Fibroblast of gingiva (primary cell): ENCODE measurements at regions not wholly inside any gene's neighbourhood (a gene's known extent, or its start where the extent isn't known, plus 50 kb on each side); places are given as distances from the start of the nearest gene placed in this dataset.
A peak's percentile ranks its signal among the peaks of the same experiment; 100 is the strongest.
"Not testable (repeated sequence)": the region's sequence is repeated elsewhere in the genome, so short reads cannot be mapped to it uniquely, and the experiment has no call there.

Experiments
- DNase-seq: peaks from one replicate; pipeline ENCODE4 v3.0.0-alpha.2; 2011; ENCODE audit warnings: low read depth

GRCh38 chr10:63077800-63078199 lies 55.3 kb upstream of the NRBF2 start:
- DNase-seq, result no peak

- no peak for DNase-seq
Measured at GRCh38 chr10:63072951-63073350, 60.2 kb upstream of the NRBF2 start.

- DNase-seq, result no peak
Measured at GRCh38 chr10:63071145-63071544, 62.0 kb upstream of the NRBF2 start.

- DNase-seq, result no peak
Measured at GRCh38 chr10:63069318-63069717, 63.8 kb upstream of the NRBF2 start.

- peak; percentile 19 for DNase-seq
Measured at GRCh38 chr10:63068246-63068645, 64.9 kb upstream of the NRBF2 start.

GRCh38 chr10:63066606-63067005 lies 66.5 kb upstream of the NRBF2 start:
- no peak for DNase-seq

- DNase-seq, result no peak
Measured at GRCh38 chr10:63064706-63065105, 68.4 kb upstream of the NRBF2 start.

GRCh38 chr10:63058236-63058635 lies 74.9 kb upstream of the NRBF2 start:
- no peak for DNase-seq

- no peak for DNase-seq
Measured at GRCh38 chr10:63057509-63057908, 75.6 kb upstream of the NRBF2 start.

GRCh38 chr10:63055705-63056104 lies 77.4 kb upstream of the NRBF2 start:
- DNase-seq, result no peak

GRCh38 chr10:63054889-63055611 lies 78.1 kb upstream of the NRBF2 start:
- no peak for DNase-seq

- no peak for DNase-seq
Measured at GRCh38 chr10:63052083-63052482, 81.0 kb upstream of the NRBF2 start.

GRCh38 chr10:63042256-63042655 lies 90.9 kb upstream of the NRBF2 start:
- no peak for DNase-seq

- DNase-seq, result not testable (repeated sequence)
Measured at GRCh38 chr10:63033616-63034185, 99.4 kb upstream of the NRBF2 start.

- DNase-seq, result no peak
Measured at GRCh38 chr10:63030536-63030935, 102.6 kb upstream of the NRBF2 start.

GRCh38 chr10:63027531-63027930 lies 105.6 kb upstream of the NRBF2 start:
- no peak for DNase-seq

- DNase-seq, result no peak
Measured at GRCh38 chr10:63021225-63021624, 111.9 kb upstream of the NRBF2 start.

GRCh38 chr10:63013755-63014154 lies 119.4 kb upstream of the NRBF2 start:
- no peak for DNase-seq

- DNase-seq, result no peak
Measured at GRCh38 chr10:63012623-63013022, 120.5 kb upstream of the NRBF2 start.

GRCh38 chr10:63010203-63010602 lies 122.9 kb upstream of the NRBF2 start:
- DNase-seq, result no peak

- no peak for DNase-seq
Measured at GRCh38 chr10:63008491-63008890, 124.6 kb upstream of the NRBF2 start.

- DNase-seq, result no peak
Measured at GRCh38 chr10:63007112-63007511, 126.0 kb upstream of the NRBF2 start.

- DNase-seq, result peak; percentile 38
Measured at GRCh38 chr10:63005246-63005645, 127.9 kb upstream of the NRBF2 start.

- no peak for DNase-seq
Measured at GRCh38 chr10:63003816-63004453, 129.2 kb upstream of the NRBF2 start.
